ENCODE measurements at regions not wholly inside any gene's neighbourhood (a gene's known extent, or its start where the extent isn't known, plus 50 kb on each side); places are given as distances from the start of the nearest gene placed in this dataset.

DNA sequence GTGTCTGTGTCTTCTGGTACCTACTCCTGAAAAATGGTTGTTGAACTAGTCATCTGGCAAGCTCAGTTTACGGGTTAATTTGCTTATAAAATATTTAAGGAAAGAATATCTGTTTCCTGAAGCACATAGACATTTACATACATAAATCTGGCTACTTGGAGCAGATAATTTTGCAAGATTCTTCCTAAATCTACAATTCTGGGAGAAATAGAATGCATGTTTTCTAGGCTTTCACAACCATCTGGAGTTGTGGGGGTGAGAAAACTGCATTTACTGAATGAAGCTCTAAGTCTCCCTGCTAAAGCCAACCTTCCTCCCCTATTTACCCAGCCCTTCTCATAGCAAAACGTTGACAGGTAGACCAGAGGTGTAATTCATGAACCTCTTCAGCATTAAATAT, 393.7 kb upstream of the ARGLU1 start:
- TF ChIP-seq, protein P1, sequence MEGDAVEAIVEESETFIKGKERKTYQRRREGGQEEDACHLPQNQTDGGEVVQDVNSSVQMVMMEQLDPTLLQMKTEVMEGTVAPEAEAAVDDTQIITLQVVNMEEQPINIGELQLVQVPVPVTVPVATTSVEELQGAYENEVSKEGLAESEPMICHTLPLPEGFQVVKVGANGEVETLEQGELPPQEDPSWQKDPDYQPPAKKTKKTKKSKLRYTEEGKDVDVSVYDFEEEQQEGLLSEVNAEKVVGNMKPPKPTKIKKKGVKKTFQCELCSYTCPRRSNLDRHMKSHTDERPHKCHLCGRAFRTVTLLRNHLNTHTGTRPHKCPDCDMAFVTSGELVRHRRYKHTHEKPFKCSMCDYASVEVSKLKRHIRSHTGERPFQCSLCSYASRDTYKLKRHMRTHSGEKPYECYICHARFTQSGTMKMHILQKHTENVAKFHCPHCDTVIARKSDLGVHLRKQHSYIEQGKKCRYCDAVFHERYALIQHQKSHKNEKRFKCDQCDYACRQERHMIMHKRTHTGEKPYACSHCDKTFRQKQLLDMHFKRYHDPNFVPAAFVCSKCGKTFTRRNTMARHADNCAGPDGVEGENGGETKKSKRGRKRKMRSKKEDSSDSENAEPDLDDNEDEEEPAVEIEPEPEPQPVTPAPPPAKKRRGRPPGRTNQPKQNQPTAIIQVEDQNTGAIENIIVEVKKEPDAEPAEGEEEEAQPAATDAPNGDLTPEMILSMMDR (conservative IDR thresholded peaks at IDR 0.05 in 1 of 2, IDR thresholded peaks at IDR 0.05 in 1 of 2; ENCODE audit: extremely low read depth in 1 of 2, insufficient read depth in 1 of 2, low read depth in 1 of 2, low read length in 2 of 2) = no peak
- TF ChIP-seq EZH2 (IDR thresholded peaks at IDR 0.05; ENCODE audit: borderline replicate concordance, low read length) = no peak
